HepG2 (cell line): ENCODE measurements at regions not wholly inside any gene's neighbourhood (a gene's known extent, or its start where the extent isn't known, plus 50 kb on each side); places are given as distances from the start of the nearest gene placed in this dataset.

Experiments used
- ATAC-seq: fragments of 200-7000 bp; cut with Tn5 transposase; 3 replicates; pipeline ENCODE4 v1.9.1; 2020; ENCODE audit warnings: mild to moderate bottlenecking, moderate library complexity
- BruUV-seq: library from RNA; stranded (reverse); fragments of 400-500 nt; replicated peaks from 2 replicates; lab custom pipeline; 2021; lab: Mats Ljungman, UMichigan
- CTCF ChIA-PET: fragments of 300-600 bp; formaldehyde crosslinking; extraction: SDS; loops from one replicate; lab custom pipeline; 2021; ENCODE audit warnings: low total read pairs, inconsistent platforms, low intra/inter-chr PET ratio; lab: Yijun Ruan, JAX
- POLR2A ChIA-PET: fragments of 350-600 bp; sonication (Branson Sonifier 250); formaldehyde crosslinking; loops from one replicate; lab custom pipeline; 2020; ENCODE audit warnings: antibody characterized with exemption, inconsistent platforms; lab: Yijun Ruan, JAX
- DNase-seq: peaks from one replicate; pipeline ENCODE4 v3.0.0-alpha.2; 2015; ENCODE audit warnings: low spot score
- FAIRE-seq: peaks from 3 replicates; lab custom pipeline; 2011; peaks lifted over from hg19 to GRCh38; lab: Jason Lieb, UNC
- H2AFZ ChIP-seq: one replicate; pipeline ENCODE4 v1.6.1; 2011; ENCODE audit warnings: low read length, inconsistent platforms
- H3K27ac ChIP-seq: fragments of 300-600 bp; 3 replicates; pipeline ENCODE4 v1.8.0; 2011; ENCODE audit warnings: mixed run types, mild to moderate bottlenecking, mixed read lengths, low read length, inconsistent platforms; ENCODE audit not compliant: insufficient read depth; ENCODE audit errors: extremely low read length
- H3K27me3 ChIP-seq, 2 experiments: fragments of 200-600 bp in 1 of 2; 2 replicates in 1 of 2; 3 replicates in 1 of 2; pipeline versions ENCODE4 v1.6.0 to v1.8.0; 2011; ENCODE audit warnings: low read length in 2 of 2, mild to moderate bottlenecking in 2 of 2, moderate library complexity in 2 of 2, inconsistent platforms in 1 of 2; ENCODE audit not compliant: insufficient read depth in 2 of 2, control insufficient read depth in 1 of 2
- H3K36me3 ChIP-seq, 2 experiments: fragments of 200-600 bp in 1 of 2; replicated peaks in 1 of 2; 2 replicates in 1 of 2; 3 replicates in 1 of 2; pipeline versions ENCODE4 v1.5.1 to v1.8.0; 2011; ENCODE audit warnings: low read length in 2 of 2, inconsistent platforms in 1 of 2; ENCODE audit not compliant: insufficient read depth in 2 of 2, control insufficient read depth in 1 of 2
- H3K4me1 ChIP-seq: 2 replicates; pipeline ENCODE4 v1.5.1; 2012; ENCODE audit warnings: low read length, inconsistent platforms; ENCODE audit not compliant: insufficient read depth
- H3K4me2 ChIP-seq: 2 replicates; pipeline ENCODE4 v1.6.0; 2011; ENCODE audit warnings: low read depth, low read length, inconsistent platforms
- H3K4me3 ChIP-seq, 3 experiments: fragments of 200-600 bp in 1 of 3; sonication (generic), shearing (Covaris generic) in 1 of 3; replicated peaks in 1 of 3; 2 replicates each; pipeline ENCODE4 v1.5.1; 2011 to 2016; ENCODE audit warnings: low read length in 3 of 3, inconsistent platforms in 2 of 3, low read depth in 2 of 3, mild to moderate bottlenecking in 2 of 3, control low read depth in 1 of 3, mixed read lengths in 1 of 3; ENCODE audit not compliant: insufficient read depth in 1 of 3
- H3K79me2 ChIP-seq: one replicate; pipeline ENCODE4 v1.6.1; 2011; ENCODE audit warnings: low read length, inconsistent platforms; ENCODE audit not compliant: insufficient read depth
- H3K9ac ChIP-seq: 2 replicates; pipeline ENCODE4 v1.6.0; 2011; ENCODE audit warnings: mild to moderate bottlenecking, low read depth, low read length, inconsistent platforms; ENCODE audit not compliant: insufficient read depth
- H3K9me3 ChIP-seq: 2 replicates; pipeline ENCODE4 v1.5.1; 2012; ENCODE audit warnings: mild to moderate bottlenecking, low read length
- H4K20me1 ChIP-seq: 2 replicates; pipeline ENCODE4 v1.6.0; 2011; ENCODE audit warnings: inconsistent platforms, mild to moderate bottlenecking, low read length, moderate library complexity; ENCODE audit not compliant: insufficient read depth
- CTCF ChIP-seq: sonication (generic); formaldehyde crosslinking; IDR thresholded peaks from 2 replicates; pipeline ENCODE4 v1.5.0; 2020; ENCODE audit warnings: mild to moderate bottlenecking, missing genetic modification reagents, moderate library complexity
- DBP ChIP-seq: sonication (generic); formaldehyde crosslinking; IDR thresholded peaks from 2 replicates; pipeline ENCODE4 v1.4.0; 2020; ENCODE audit warnings: missing genetic modification reagents; ENCODE audit errors: not compliant biosample characterization
- GATA4 ChIP-seq: sonication (generic); IDR thresholded peaks from 2 replicates; pipeline ENCODE4 v1.6.1; 2016; ENCODE audit warnings: antibody characterized with exemption, low read depth, borderline replicate concordance
- KDM5B ChIP-seq: sonication (generic); formaldehyde crosslinking; IDR thresholded peaks from 2 replicates; pipeline ENCODE4 v1.4.0; 2020; ENCODE audit warnings: missing genetic modification reagents, mild to moderate bottlenecking, borderline replicate concordance
- MIER3 ChIP-seq: IDR thresholded peaks from 2 replicates; pipeline ENCODE4 v1.6.1; 2016; ENCODE audit warnings: missing compliant biosample characterization, borderline replicate concordance
- SALL2 ChIP-seq: sonication (generic); formaldehyde crosslinking; IDR thresholded peaks from 2 replicates; pipeline ENCODE4 v1.8.1; 2023; ENCODE audit warnings: mild to moderate bottlenecking, missing genetic modification reagents, inconsistent platforms
- ZNF142 ChIP-seq: sonication (generic); formaldehyde crosslinking; IDR thresholded peaks from 2 replicates; pipeline ENCODE4 v1.4.0; 2020; ENCODE audit warnings: missing genetic modification reagents
- ZNF460 ChIP-seq: sonication (generic); formaldehyde crosslinking; IDR thresholded peaks from 2 replicates; pipeline ENCODE4 v1.5.1; 2020; ENCODE audit warnings: missing genetic modification reagents, mild to moderate bottlenecking, borderline replicate concordance
- ZNF564 ChIP-seq: sonication (generic); formaldehyde crosslinking; IDR thresholded peaks from 2 replicates; pipeline ENCODE4 v1.8.1; 2023; ENCODE audit warnings: mild to moderate bottlenecking, missing genetic modification reagents
- ZNF776 ChIP-seq: sonication (generic); formaldehyde crosslinking; IDR thresholded peaks from 2 replicates; pipeline ENCODE4 v1.4.0; 2020; ENCODE audit warnings: mild to moderate bottlenecking, missing genetic modification reagents
- WGBS: methylation state at CpG from one replicate; pipeline ENCODE4 v1.1.6; 2017; ENCODE audit warnings: low lambda C conversion rate; 5-methylcytosine and 5-hydroxymethylcytosine counted together
- in situ Hi-C: cut with HindIII; loops from 2 replicates; pipeline ENCODE4 v1.10.0; 2017; ENCODE audit warnings: low pct_unique_long_range_greater_than_20kb; ENCODE audit not compliant: extremely low pct_ligation_motif_present
- intact Hi-C: fragments of 100-400 bp; cut with micrococcal nuclease; formaldehyde crosslinking; loops from one replicate; pipeline ENCODE4 v1.10.0; 2022; ENCODE audit not compliant: unreplicated experiment

- Histone ChIP-seq H3K4me1 (0 out of 2 replicates have a peak, but pooled peaks cover 5% of the 10 kb centered on the region), H3K9ac (no peak overlapping the region), H3K27ac (no peak overlapping the region), H3K79me2 (no peaks in the 10 kb centered on the region), H2AFZ (no peak overlapping the region), H3K27me3 (no peaks in the 10 kb centered on the region; a peak in 2 of 5 replicates), H3K4me3 (no peak overlapping the region), H4K20me1 (no peaks in the 10 kb centered on the region), H3K9me3 (no peaks in the 10 kb centered on the region), H3K4me2 (no peak overlapping the region), H3K36me3 (no peaks in the 10 kb centered on the region)
- in situ Hi-C loops = loop anchor here (5.0 to 25.0 kb wide), 2 partner anchors 251 to 451 kb away; partner anchors contain the start of genes KLLN, PAPSS2 and PTEN
- CTCF ChIA-PET = no interaction called here
- no peak for FAIRE-seq
- BruUV-seq = no TSS peak
- TF ChIP-seq MIER3 (no peak), KDM5B (CRISPR knock-in tag) (no peak), DBP (CRISPR knock-in tag) (no peak), CTCF (CRISPR knock-in tag) (no peak), ZNF564 (CRISPR knock-in tag) (no peak), ZNF776 (CRISPR knock-in tag) (no peak), GATA4 (no peak), SALL2 (no peak), ZNF142 (no peak), ZNF460 (CRISPR knock-in tag) (no peak)
- POLR2A ChIA-PET = no interaction called here
- 89% methylated on average over 1 of the region's 1 CpG for WGBS
- no peak for ATAC-seq
- intact Hi-C loops = loop anchor here (10.0 kb wide), 3 partner anchors 138 to 442 kb away; no protein-coding TSS in a partner anchor
- DNase-seq = no peak
Observed at GRCh38 chr10:88113232-88113631, 249.8 kb downstream of the PTEN start.
